ENCODE measurements at regions not wholly inside any gene's neighbourhood (a gene's known extent, or its start where the extent isn't known, plus 50 kb on each side); places are given as distances from the start of the nearest gene placed in this dataset.

DNA sequence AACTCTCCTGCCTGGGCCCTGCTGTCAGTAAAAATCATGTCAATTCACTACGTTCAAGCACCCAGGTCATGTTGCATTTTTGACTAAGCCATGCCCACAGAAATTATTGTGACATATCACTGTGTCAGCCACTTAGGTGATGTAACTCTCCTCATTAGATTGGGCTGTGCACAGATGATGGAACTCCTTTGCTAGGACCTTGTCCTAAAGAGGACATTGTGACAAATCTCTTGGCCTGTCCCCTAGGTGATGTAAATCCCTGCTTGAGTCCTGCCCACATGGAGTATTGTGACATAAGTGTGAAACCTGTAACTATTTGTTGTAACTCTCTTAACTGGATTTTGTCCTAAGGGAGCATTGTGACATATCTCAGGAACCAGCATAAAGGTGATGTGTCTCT lies 848.3 kb upstream of the TSPY4 start:
- no peak overlapping the region for H3K4me3 ChIP-seq (ENCODE audit: low read length)
- H3K4me1 ChIP-seq (ENCODE audit: control insufficient read depth, insufficient read depth, low read length), result no peaks in the 10 kb centered on the region
- no peak overlapping the region for H3K27ac ChIP-seq (ENCODE audit: low read length)
- no peaks in the 10 kb centered on the region for H3K27me3 ChIP-seq (ENCODE audit: control insufficient read depth, insufficient read depth, low read length)
- H3K9me3 ChIP-seq (ENCODE audit: control insufficient read depth, insufficient read depth, low read length), result no peaks in the 10 kb centered on the region
- H3K36me3 ChIP-seq (ENCODE audit: control insufficient read depth, insufficient read depth, low read length), result no peaks in the 10 kb centered on the region
- no peak for DNase-seq (ENCODE audit: low read depth, low spot score)
- no CpG with 5 or more reads among the region's 1 CpG for WGBS (ENCODE audit: insufficient coverage, insufficient read length)

DNA sequence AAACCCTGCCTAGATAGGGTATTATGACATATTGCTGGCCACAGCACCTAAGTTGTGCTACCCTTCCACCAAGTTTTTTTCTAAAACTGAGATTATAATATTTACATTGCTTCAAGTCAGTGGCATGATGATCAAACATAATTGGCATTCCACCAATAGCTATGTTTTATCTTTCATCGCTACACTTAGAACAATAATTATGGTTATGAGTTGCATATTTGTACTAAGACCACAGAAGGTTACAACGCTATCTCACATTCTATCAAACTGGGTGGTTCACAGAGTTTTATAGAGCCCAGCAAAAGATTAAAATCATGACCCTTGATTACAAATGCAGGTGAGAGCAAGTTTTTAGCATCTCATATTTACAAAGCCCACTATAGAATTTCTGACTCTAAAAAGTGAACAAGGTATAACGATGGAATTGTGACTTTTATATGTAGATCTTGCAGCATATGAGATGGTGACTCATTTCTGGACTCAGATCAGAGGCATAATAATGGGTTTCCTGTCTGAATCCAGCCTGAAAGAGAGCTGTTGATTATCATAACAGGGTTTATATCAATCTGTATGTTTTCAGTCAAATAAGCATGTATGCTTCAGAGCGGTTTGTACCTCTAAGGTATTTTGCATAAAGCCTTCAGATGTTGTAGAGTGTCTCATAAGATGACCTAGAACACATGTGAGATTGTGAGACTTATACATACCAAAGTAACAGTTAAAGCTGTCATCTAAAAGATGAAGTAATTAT lies 847.2 kb upstream of the TSPY4 start:
- Histone ChIP-seq H3K27me3 (ENCODE audit: control insufficient read depth, insufficient read depth, low read length) (no peaks in the 10 kb centered on the region), H3K9me3 (ENCODE audit: control insufficient read depth, insufficient read depth, low read length) (no peaks in the 10 kb centered on the region), H3K4me3 (ENCODE audit: low read length) (no peak overlapping the region), H3K36me3 (ENCODE audit: control insufficient read depth, insufficient read depth, low read length) (no peaks in the 10 kb centered on the region), H3K4me1 (ENCODE audit: control insufficient read depth, insufficient read depth, low read length) (no peaks in the 10 kb centered on the region), H3K27ac (ENCODE audit: low read length) (no peak overlapping the region)
- whole genome bisulfite sequencing (ENCODE audit: insufficient coverage, insufficient read length), result no CpG with 5 or more reads among the region's 4 CpGs
- no peak for DNase-seq (ENCODE audit: low read depth, low spot score)

DNA sequence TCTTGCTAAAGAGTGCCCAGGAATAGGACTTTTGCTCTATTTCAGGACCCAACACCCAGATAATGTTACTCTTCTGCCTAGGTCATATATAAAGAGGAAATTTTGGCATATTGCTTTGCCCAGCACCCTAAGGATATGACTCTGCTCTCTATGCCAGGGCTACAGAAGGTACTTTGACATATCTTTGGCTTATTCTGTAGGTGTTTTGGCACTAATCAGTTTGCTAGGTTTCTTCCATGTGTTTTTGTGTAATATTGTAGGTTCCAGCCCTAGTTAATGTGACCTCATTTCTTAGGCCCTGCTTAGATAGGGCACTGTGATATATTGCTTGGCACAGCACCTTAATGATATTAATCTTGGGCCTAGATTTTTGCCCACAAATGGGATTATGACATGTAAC lies 842.9 kb upstream of the TSPY4 start:
- Histone ChIP-seq H3K4me3 (ENCODE audit: low read length) (no peak overlapping the region), H3K27me3 (ENCODE audit: control insufficient read depth, insufficient read depth, low read length) (no peaks in the 10 kb centered on the region), H3K4me1 (ENCODE audit: control insufficient read depth, insufficient read depth, low read length) (no peaks in the 10 kb centered on the region), H3K27ac (ENCODE audit: low read length) (no peak overlapping the region), H3K36me3 (ENCODE audit: control insufficient read depth, insufficient read depth, low read length) (no peaks in the 10 kb centered on the region), H3K9me3 (ENCODE audit: control insufficient read depth, insufficient read depth, low read length) (no peaks in the 10 kb centered on the region)
- DNase-seq (ENCODE audit: low read depth, low spot score), result no peak

DNA sequence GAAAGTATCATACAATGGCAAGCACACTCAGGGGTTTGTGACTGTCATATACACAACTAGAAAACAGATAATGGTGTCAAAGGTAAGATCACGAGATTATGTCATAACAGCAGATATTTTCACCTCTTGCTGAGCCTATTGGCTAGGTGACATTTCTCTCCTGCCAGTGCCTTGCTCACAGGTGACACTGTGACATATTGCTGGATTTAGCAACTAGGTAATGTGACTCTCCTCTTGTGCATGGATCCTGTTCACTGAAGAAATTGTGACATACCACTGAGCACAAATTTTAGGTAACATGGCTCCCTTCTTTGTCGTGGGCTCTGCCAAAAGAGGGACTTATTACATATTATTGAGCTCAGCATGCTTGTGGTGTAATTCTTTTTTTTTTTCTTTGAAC lies 842.0 kb upstream of the TSPY4 start:
- H3K27me3 ChIP-seq (ENCODE audit: control insufficient read depth, insufficient read depth, low read length), result no peaks in the 10 kb centered on the region
- no peak overlapping the region for H3K27ac ChIP-seq (ENCODE audit: low read length)
- no peaks in the 10 kb centered on the region for H3K36me3 ChIP-seq (ENCODE audit: control insufficient read depth, insufficient read depth, low read length)
- H3K4me1 ChIP-seq (ENCODE audit: control insufficient read depth, insufficient read depth, low read length), result no peaks in the 10 kb centered on the region
- H3K4me3 ChIP-seq (ENCODE audit: low read length), result no peak overlapping the region
- no peaks in the 10 kb centered on the region for H3K9me3 ChIP-seq (ENCODE audit: control insufficient read depth, insufficient read depth, low read length)
- WGBS (ENCODE audit: insufficient coverage, insufficient read length), result no CpG with 5 or more reads among the region's 2 CpGs
- DNase-seq (ENCODE audit: low read depth, low spot score), result no peak

DNA sequence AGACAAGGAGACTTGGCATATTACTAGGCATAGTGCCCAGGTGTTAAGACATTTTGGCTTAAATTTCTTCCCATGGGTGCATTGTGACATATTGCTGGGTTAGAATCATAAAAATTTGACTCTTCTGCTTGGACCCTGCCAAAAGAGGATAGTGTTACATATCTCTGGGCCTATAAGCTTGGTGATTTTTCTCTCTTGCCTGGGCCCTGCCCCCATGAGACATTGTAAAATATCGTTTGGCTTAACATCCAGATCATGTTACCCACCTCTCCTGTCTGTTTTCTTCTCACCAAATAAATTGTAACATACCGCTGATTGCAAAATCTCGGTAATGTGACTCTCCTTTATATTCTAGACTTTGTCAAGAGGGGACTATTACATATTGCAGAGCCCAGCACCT lies 836.4 kb upstream of the TSPY4 start:
- no CpG with 5 or more reads among the region's 3 CpGs for WGBS (ENCODE audit: insufficient coverage, insufficient read length)
- H3K4me1 ChIP-seq (ENCODE audit: control insufficient read depth, insufficient read depth, low read length), result no peaks in the 10 kb centered on the region
- no peaks in the 10 kb centered on the region for H3K36me3 ChIP-seq (ENCODE audit: control insufficient read depth, insufficient read depth, low read length)
- H3K27me3 ChIP-seq (ENCODE audit: control insufficient read depth, insufficient read depth, low read length), result no peaks in the 10 kb centered on the region
- no peaks in the 10 kb centered on the region for H3K9me3 ChIP-seq (ENCODE audit: control insufficient read depth, insufficient read depth, low read length)
- no peak overlapping the region for H3K4me3 ChIP-seq (ENCODE audit: low read length)
- no peak for DNase-seq (ENCODE audit: low read depth, low spot score)
- H3K27ac ChIP-seq (ENCODE audit: low read length), result no peak overlapping the region

DNA sequence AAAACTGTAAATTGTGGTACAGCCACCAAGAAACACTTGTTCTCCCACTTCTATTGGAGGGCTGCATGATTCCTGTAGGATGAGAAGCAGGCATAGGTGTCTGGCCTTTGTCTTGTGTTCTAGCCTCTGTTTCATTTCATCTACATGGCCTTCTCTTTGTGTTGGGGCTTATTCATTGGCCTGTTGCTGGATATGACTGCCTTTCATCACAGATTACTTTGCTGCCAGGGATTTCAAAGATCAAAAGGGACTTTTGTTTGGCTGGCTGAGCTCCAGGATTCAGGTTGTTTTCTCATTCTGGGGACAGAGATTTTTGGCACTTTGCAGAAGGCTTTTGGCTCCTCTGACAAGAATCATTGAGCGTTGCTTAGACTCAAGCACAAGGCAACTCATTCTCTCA lies 803.8 kb upstream of the TSPY4 start:
- DNase-seq (ENCODE audit: low read depth, low spot score), result no peak
- no peaks in the 10 kb centered on the region for H3K4me1 ChIP-seq (ENCODE audit: control insufficient read depth, insufficient read depth, low read length)
- H3K9me3 ChIP-seq (ENCODE audit: control insufficient read depth, insufficient read depth, low read length), result no peaks in the 10 kb centered on the region
- H3K36me3 ChIP-seq (ENCODE audit: control insufficient read depth, insufficient read depth, low read length), result no peaks in the 10 kb centered on the region
- WGBS (ENCODE audit: insufficient coverage, insufficient read length), result no CpG with 5 or more reads among the region's 1 CpG
- H3K27ac ChIP-seq (ENCODE audit: low read length), result no peak overlapping the region
- no peaks in the 10 kb centered on the region for H3K27me3 ChIP-seq (ENCODE audit: control insufficient read depth, insufficient read depth, low read length)
- no peak overlapping the region for H3K4me3 ChIP-seq (ENCODE audit: low read length)

DNA sequence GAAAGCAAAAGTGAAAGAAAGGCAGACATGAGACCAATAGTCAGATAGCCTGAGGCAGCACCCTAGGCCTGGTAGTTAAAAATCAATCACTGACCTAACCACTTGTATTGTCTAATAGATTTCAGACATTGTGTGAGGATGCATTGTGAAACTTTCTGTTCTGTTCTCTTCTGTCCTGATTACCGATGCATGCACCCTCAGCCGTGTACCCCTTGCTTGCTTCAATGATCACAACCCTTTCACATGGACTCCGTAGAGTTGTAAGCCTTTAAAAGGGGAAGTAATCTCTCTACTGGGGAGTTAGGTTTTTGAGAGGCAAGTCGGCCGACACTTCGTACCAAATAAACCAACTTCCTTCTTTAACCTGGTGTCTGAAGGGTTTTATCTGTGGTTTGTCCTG lies 801.6 kb upstream of the TSPY4 start:
- Histone ChIP-seq H3K27ac (ENCODE audit: low read length) (no peak overlapping the region), H3K9me3 (ENCODE audit: control insufficient read depth, insufficient read depth, low read length) (no peaks in the 10 kb centered on the region), H3K4me3 (ENCODE audit: low read length) (no peak overlapping the region), H3K36me3 (ENCODE audit: control insufficient read depth, insufficient read depth, low read length) (no peaks in the 10 kb centered on the region), H3K4me1 (ENCODE audit: control insufficient read depth, insufficient read depth, low read length) (no peaks in the 10 kb centered on the region), H3K27me3 (ENCODE audit: control insufficient read depth, insufficient read depth, low read length) (no peaks in the 10 kb centered on the region)
- no CpG with 5 or more reads among the region's 6 CpGs for WGBS (ENCODE audit: insufficient coverage, insufficient read length)
- no peak for DNase-seq (ENCODE audit: low read depth, low spot score)

DNA sequence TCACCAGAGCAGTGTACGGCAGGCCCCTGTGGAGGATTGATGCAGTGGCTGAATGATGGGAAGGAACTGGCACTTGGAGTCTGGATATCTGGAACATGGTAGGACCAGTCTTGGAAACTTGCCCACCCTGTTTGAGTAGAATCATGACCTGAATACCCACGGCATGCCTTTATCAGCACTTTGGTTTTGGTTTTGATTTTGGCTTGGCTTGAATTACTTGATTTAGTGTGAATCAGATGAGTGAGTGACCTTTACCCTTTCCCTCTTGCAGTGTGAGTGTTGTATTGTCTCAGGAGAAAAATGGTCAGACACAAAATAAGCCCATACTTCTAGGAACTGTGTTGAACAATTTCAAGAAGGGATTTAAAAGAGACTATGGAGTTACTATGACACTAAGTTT lies 801.0 kb upstream of the TSPY4 start:
- Histone ChIP-seq H3K36me3 (ENCODE audit: control insufficient read depth, insufficient read depth, low read length) (no peaks in the 10 kb centered on the region), H3K27me3 (ENCODE audit: control insufficient read depth, insufficient read depth, low read length) (no peaks in the 10 kb centered on the region), H3K4me1 (ENCODE audit: control insufficient read depth, insufficient read depth, low read length) (no peaks in the 10 kb centered on the region), H3K4me3 (ENCODE audit: low read length) (no peak overlapping the region), H3K27ac (ENCODE audit: low read length) (no peak overlapping the region), H3K9me3 (ENCODE audit: control insufficient read depth, insufficient read depth, low read length) (no peaks in the 10 kb centered on the region)
- no CpG with 5 or more reads among the region's 2 CpGs for WGBS (ENCODE audit: insufficient coverage, insufficient read length)
- DNase-seq (ENCODE audit: low read depth, low spot score), result no peak

DNA sequence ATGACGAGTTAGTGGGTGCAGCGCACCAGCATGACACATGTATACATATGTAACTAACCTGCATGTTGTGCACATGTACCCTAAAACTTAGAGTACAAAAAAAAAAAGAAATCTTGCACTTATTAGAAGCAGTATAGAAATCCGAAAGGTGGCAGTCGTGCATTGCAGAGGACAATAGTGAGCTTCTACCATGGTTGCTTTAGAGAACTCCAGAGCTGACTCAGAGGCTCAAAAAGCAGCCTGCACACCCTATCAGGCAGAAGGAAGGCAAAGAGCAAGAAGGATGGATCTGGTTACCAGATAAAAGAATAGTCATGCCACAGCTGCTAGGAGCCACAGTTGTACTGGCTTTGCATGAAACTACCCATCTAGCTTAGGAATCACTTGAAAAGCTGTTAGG lies 796.0 kb upstream of the TSPY4 start:
- no peaks in the 10 kb centered on the region for H3K36me3 ChIP-seq (ENCODE audit: control insufficient read depth, insufficient read depth, low read length)
- DNase-seq (ENCODE audit: low read depth, low spot score), result no peak
- H3K4me3 ChIP-seq (ENCODE audit: low read length), result no peak overlapping the region
- no peaks in the 10 kb centered on the region for H3K9me3 ChIP-seq (ENCODE audit: control insufficient read depth, insufficient read depth, low read length)
- H3K4me1 ChIP-seq (ENCODE audit: control insufficient read depth, insufficient read depth, low read length), result no peaks in the 10 kb centered on the region
- no CpG with 5 or more reads among the region's 4 CpGs for WGBS (ENCODE audit: insufficient coverage, insufficient read length)
- H3K27me3 ChIP-seq (ENCODE audit: control insufficient read depth, insufficient read depth, low read length), result no peaks in the 10 kb centered on the region
- H3K27ac ChIP-seq (ENCODE audit: low read length), result no peak overlapping the region

DNA sequence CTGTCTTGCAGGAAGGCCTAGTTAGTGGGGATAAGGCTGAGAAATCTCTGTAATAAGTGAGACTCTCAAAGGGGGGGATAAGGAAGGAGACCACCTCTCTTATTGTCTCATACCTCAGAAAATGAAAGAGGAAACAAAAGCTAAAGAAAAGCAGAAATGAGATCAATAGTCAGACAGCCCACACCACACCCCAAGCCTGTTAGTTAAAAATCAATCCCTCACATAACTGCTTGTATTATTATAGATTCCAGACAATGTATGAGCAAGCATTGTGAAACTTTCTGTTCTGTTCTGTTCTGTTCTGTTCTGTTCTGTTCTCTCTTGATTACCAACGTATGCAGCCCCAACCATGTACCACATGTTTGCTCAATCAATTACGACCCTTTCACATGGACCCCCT lies 792.5 kb upstream of the TSPY4 start:
- H3K4me1 ChIP-seq (ENCODE audit: control insufficient read depth, insufficient read depth, low read length), result no peaks in the 10 kb centered on the region
- no peaks in the 10 kb centered on the region for H3K9me3 ChIP-seq (ENCODE audit: control insufficient read depth, insufficient read depth, low read length)
- no peak overlapping the region for H3K4me3 ChIP-seq (ENCODE audit: low read length)
- H3K27ac ChIP-seq (ENCODE audit: low read length), result no peak overlapping the region
- DNase-seq (ENCODE audit: low read depth, low spot score), result no peak
- H3K36me3 ChIP-seq (ENCODE audit: control insufficient read depth, insufficient read depth, low read length), result no peaks in the 10 kb centered on the region
- no CpG with 5 or more reads among the region's 2 CpGs for WGBS (ENCODE audit: insufficient coverage, insufficient read length)
- H3K27me3 ChIP-seq (ENCODE audit: control insufficient read depth, insufficient read depth, low read length), result no peaks in the 10 kb centered on the region

DNA sequence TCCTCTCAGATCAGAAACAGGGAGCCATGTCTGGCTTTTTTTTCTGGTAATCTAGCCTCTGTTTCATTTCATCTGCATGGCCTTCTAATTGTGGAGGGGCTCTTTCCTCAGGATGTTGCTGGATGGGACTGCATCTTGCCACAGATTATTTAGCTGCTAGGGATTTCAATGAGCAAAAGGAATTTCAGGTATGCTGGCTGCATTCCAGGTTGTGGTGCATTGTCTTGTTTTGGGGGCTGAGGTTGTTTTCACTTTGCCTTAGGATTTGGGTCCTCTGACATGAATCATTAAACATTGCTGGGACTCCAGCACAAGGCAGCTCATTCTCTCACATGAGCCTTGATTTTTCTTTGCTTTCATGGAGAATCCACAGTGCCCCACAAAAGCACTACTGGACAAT lies 789.3 kb upstream of the TSPY4 start:
- H3K27me3 ChIP-seq (ENCODE audit: control insufficient read depth, insufficient read depth, low read length), result no peaks in the 10 kb centered on the region
- H3K9me3 ChIP-seq (ENCODE audit: control insufficient read depth, insufficient read depth, low read length), result no peaks in the 10 kb centered on the region
- H3K4me3 ChIP-seq (ENCODE audit: low read length), result no peak overlapping the region
- no peak for DNase-seq (ENCODE audit: low read depth, low spot score)
- H3K27ac ChIP-seq (ENCODE audit: low read length), result no peak overlapping the region
- H3K36me3 ChIP-seq (ENCODE audit: control insufficient read depth, insufficient read depth, low read length), result no peaks in the 10 kb centered on the region
- H3K4me1 ChIP-seq (ENCODE audit: control insufficient read depth, insufficient read depth, low read length), result no peaks in the 10 kb centered on the region
